HG03064 (cell line): ENCODE measurements at regions not wholly inside any gene's neighbourhood (a gene's known extent, or its start where the extent isn't known, plus 50 kb on each side); places are given as distances from the start of the nearest gene placed in this dataset.
"Not testable (repeated sequence)": the region's sequence is repeated elsewhere in the genome, so short reads cannot be mapped to it uniquely, and the experiment has no call there.

Experiments
- ATAC-seq: cut with Tn5 transposase; IDR thresholded peaks from one replicate; pipeline ENCODE4 v1.9.1; 2021; ENCODE audit warnings: low read depth; ENCODE audit not compliant: unreplicated experiment

- ATAC-seq, result not testable (repeated sequence)
Observed at GRCh38 chr4:68720723-68721122, 50.3 kb upstream of the UGT2B15 start.

GRCh38 chr4:68724426-68724825, 54.0 kb upstream of the UGT2B15 start:
- no peak for ATAC-seq

GRCh38 chr4:68724922-68725321, 54.5 kb upstream of the UGT2B15 start:
- ATAC-seq, result no peak

GRCh38 chr4:68732653-68733466, 62.4 kb upstream of the UGT2B15 start:
- ATAC-seq, result peak; percentile 88

GRCh38 chr4:68734095-68734494, 63.6 kb upstream of the UGT2B15 start:
- ATAC-seq, result peak; percentile 56

- ATAC-seq, result no peak
Observed at GRCh38 chr4:68735106-68735505, 64.7 kb upstream of the UGT2B15 start.

GRCh38 chr4:68736813-68737212, 66.4 kb upstream of the UGT2B15 start:
- no peak for ATAC-seq

GRCh38 chr4:68738036-68738435, 67.6 kb upstream of the UGT2B15 start:
- no peak for ATAC-seq

- ATAC-seq, result no peak
Observed at GRCh38 chr4:68744368-68744767, 71.4 kb upstream of the UGT2B10 start.

GRCh38 chr4:68748181-68748991, 67.4 kb upstream of the UGT2B10 start:
- no peak for ATAC-seq

GRCh38 chr4:68750555-68750954, 65.2 kb upstream of the UGT2B10 start:
- ATAC-seq, result no peak

- ATAC-seq, result no peak
Observed at GRCh38 chr4:68751138-68751537, 64.7 kb upstream of the UGT2B10 start.

GRCh38 chr4:68765876-68766275, 49.9 kb upstream of the UGT2B10 start:
- no peak for ATAC-seq
